ENCODE measurements at regions not wholly inside any gene's neighbourhood (a gene's known extent, or its start where the extent isn't known, plus 50 kb on each side); places are given as distances from the start of the nearest gene placed in this dataset.

DNA sequence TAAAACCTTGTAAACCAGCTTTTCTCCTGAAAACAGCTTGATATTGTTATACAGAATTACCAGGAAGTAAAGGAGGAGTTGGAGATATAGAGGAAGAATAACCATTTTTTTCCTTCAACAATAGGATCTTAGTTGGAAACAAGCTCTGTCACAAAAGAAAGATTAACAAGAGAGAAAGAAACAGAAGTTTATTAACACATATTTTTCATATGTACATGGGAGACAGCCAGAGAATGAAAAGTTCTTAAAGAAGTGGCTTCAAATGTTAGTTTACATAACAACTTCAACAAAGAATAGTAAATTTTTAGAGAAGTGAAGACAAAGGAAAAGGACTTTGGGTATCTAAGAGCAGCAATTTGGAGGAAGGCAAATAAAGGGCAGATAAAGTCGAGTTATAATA lies 94.9 kb upstream of the ANKRD50 start:
- no peak for DNase-seq (ENCODE audit: low read depth)

DNA sequence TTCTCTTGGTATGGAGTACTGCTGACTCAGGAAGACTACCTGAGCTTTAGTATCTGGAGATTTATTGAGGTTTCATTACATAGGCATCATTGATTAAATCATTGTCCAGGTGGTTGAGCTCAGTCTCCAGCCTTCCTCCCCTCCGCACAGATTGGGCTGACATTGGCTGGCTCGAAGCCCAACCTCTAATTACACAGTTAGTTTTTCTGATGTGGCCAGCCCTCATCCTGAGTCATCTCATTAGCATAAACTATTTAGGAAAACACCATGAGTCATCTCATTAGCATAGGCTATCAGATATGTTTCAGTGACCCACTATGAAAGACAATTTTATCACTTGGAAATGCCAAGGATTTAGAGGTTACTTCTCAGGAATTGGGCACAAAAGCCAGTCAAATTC lies 93.9 kb upstream of the ANKRD50 start:
- DNase-seq (ENCODE audit: low read depth) = peak; percentile 38

DNA sequence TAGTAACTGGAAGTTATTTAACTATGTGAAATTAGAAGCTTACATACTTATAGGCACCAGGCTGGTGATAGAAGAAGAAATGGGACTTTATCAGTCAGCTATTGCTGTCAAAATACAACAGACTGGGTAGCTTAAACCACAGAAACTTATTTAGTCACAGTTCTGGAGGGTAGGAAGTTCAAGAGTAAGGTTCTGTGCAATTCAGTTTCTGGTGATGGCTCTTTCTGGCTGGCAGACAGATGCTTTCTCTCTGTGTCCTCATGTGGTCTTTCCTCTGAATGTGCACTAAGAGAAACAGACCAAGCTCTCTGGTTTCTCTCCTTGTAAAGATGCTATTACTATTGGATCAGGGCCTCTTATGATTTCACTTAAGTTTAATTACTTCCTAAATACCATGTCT lies 92.1 kb upstream of the ANKRD50 start:
- DNase-seq (ENCODE audit: low read depth) = no peak

DNA sequence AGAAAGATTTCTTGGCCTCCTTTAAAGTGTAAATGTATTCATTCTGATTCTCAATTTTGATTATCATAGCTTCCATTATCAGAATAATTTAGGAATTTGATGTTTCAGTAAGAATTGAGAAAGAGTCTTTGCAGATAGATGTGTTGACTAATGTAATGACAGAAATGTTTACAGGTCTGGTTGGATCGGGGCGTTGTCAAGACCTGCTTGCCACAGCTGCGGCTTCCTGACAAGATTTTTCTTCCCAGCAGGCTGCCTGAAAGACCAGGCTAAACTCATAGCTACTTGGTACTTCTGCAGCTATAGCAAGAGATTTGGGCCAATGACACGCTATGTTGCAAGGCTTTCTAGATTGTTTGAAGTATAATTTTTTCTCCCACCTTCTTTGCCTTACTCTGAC lies 91.5 kb upstream of the ANKRD50 start:
- DNase-seq (ENCODE audit: low read depth) = no peak

DNA sequence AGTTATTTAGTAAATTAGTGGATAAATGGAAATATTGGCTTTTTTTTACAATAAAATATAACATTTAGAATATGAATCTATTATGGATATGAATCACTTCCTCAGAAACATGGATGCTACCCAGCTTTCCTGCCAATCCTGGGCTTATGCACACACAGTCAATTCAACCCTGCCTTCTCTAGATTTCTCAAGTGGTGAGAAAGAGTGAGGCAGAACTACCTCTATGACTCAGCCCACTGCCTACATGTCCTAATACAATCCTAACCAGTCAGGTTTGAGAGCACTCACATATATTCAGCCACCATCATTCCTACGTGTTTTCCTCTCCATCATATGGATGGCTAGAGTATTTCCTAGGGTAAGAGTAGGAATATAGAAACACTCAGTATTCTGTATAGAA lies 91.1 kb upstream of the ANKRD50 start:
- peak; percentile 73 for DNase-seq (ENCODE audit: low read depth)

DNA sequence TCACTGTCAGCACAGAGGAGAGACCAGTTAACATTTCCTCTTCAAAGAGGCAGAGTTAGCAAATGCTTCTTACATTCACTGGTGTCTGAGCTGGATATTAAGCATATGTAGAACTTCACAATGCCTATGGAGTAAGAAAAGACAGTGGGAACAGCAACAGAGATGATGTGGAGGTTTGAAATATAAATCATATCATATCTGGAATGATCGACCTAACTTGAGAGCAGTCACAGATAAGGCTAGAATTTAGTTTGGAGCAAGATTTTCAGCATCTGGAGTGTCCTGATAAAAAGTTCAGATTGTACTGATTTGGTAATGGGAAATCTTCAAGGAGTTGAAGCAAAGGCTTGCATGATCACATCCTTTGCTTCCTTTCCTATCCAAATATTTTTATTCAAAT lies 90.5 kb upstream of the ANKRD50 start:
- no peak for DNase-seq (ENCODE audit: low read depth)

DNA sequence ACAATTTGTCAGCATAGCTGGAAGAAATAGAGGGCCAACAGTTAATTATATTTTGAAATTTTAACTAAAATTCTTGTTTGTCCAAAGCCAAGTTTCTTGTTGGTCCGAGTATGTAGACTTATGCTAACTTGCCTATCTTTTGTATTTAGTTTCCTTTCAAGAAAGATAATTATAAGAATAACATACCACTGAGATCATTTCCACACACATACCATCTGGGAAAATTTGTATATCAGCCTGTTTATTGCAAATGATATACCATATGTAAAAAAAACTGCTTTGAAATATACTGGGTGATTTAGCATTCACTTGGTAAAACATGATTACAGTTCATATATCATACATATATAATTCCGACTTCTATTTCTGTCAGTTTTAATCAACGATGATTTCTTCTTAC lies 84.7 kb upstream of the ANKRD50 start:
- no peak for DNase-seq (ENCODE audit: low read depth)

DNA sequence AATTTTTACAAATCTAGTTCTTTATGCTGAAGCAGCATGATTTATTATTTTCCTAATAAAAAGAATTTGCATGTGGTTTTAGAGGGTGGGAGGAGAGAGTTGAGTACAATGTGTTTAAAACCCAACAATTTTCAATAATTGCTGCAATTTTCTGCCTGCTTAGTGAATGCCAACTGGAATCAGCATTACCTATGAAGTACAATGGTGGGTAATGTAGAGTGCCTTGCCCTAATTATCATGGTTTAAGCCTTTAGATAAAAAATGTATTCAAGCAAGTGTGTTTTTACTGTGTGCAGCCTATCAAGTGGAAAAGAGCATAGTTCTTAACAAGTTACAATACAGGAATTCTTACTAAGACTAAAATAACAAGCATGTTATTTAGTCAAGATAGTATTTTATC lies 77.9 kb upstream of the ANKRD50 start:
- DNase-seq (ENCODE audit: low read depth) = no peak

DNA sequence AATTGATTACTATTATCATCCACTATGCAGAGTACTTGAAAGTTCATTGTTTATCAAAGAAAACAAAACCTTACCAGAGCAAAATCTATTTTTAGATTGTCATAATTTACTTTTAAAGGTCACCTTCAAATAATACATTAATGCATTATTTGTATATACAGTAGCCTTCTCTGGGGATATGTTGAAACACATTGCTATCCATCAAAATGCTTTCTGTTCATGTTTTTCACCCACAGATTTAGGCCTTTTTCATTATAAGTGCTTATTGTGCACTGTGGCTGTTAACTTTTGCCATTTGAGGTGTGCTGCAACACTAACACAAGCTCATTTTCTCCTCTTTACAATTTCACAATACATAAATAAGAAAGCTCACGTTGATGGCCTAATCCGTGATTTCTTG lies 74.1 kb upstream of the ANKRD50 start:
- DNase-seq (ENCODE audit: low read depth) = no peak

DNA sequence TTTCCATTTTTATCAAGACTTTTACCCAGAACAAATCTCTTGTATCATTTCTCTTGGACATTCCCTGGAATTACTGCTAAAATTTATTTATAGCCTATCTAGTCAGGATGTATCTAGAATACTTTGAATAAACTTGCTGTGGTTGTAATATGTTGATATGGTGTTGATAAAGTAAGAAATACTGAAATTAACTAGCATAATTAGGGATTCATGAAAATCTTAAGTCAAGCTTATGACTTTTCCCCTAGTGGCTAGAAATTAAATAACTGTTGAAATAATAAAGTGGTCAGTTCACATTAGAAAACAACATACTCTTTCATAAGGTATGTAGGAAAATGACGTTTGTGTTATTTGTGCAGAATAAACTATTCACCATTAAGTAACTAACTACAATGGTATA lies 73.1 kb upstream of the ANKRD50 start:
- no peak for DNase-seq (ENCODE audit: low read depth)

DNA sequence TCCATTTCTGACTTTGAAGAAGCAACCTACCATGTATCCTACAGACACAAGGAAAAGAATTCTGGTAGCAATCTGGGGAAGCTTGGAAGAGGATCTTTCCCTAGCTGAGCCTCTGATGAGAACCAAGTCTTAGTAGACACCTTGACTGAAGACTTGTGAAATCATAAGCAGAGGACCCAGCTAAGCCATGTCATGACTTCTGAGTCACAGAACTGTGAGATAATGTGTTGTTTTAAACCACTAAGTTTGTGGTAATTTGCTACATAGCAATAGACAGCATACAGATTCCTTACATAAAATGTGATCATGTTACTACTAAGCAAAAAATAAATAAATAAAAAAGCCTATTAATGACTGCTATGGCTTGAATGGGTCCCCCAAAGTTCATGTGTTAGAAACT lies 71.3 kb upstream of the ANKRD50 start:
- DNase-seq (ENCODE audit: low read depth) = peak; percentile 91

DNA sequence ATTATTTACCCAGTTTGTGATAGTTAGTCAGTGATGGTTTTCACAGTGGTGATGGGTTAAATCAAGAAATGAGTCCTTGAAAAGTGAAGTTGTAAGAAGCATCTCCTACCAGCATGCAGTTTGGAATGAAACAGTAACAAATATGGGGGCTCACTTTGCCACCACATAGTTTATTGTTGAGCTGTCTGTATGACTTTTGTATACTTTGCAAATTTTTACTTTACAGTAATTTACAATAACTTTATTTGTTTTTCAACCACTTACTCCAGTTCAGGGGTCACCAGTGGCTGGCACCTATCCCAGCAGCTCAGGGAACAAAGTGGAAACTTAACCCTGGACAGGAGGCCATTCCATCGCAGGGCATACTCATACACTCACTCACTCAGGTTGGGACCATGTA lies 64.5 kb upstream of the ANKRD50 start:
- peak; percentile 13 for DNase-seq (ENCODE audit: low read depth)

DNA sequence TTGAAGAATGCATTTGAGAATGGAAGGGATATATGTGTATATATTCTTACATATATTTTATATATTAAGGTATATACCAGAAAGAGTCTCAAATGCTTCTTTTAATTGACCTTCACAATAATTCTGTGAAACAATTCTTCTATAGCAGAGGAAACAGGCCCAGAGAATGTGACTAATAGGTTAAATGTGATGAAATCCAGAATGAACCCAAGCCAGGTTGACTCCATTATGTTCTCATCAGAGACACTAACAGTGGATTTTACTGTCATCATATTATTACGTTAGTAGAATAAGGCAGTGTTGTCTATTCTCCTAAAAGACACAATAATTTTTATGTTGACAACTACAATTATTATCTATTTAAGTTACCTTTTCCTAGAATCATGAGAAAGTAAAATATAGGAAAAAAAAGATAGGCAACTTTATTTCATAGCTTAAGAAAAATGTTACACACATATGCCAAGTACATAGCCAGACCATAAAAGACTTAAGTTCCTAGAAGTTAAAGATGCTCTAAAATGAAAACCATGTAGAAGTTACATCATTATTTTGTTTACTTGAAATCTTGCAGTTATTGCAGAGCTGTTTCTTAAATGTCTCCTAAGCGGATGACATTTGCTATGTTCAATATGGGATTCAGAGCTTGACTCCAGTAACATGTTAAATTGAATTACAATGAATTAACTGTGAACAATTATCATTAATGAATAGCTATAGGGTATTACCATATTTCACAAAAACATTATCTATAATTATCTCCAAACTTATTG lies 56.2 kb upstream of the ANKRD50 start:
- peak; percentile 34 for DNase-seq (ENCODE audit: low read depth)

DNA sequence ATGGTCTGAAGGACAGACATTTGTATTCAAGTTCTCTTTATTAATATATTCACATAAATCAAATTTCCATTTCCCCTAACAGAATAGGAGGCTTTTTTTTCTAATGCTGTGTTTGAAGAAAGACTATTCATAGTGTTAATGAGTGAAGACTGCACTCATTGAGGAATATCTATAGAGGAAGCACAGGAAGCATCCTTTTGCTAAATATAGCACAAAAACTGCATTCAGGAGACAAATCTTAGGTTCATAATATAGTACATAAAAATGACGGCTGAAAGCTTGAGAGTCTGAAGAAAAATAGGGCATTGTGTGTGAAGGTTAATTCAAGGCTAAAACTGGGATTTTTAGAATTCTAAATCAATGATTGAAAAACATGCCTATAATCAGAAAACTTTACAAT lies 50.4 kb upstream of the ANKRD50 start:
- no peak for DNase-seq (ENCODE audit: low read depth)
